ENCODE measurements at regions not wholly inside any gene's neighbourhood (a gene's known extent, or its start where the extent isn't known, plus 50 kb on each side); places are given as distances from the start of the nearest gene placed in this dataset.

DNA sequence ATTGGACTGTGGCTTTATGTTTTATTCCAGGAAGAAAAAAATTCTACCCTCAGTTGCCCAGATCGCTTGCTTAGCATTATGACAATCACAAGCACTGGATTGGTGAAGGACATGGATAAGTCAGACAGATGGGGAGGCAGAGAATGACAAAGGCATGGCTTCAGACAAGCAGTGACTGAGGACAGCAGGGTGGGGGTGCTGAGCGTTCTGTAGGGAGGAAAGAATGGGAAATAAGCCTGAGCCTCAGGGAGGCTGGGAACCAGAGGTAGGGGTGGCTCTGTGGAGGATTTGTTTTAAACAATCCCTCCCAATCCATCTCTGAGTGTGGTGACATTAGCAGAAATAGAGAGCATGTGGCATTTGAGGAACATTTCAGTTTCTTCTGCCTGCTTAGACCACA is 896.9 kb downstream of the CCSER2 start:
- Histone ChIP-seq H3K9ac (ENCODE audit: extremely low read depth, insufficient read length, low read length) (no peak overlapping the region), H3K79me1 (ENCODE audit: insufficient read depth, low read depth, low read length, poor library complexity, severe bottlenecking) (no peaks in the 10 kb centered on the region), H3K27ac (ENCODE audit: insufficient read length, low read depth, low read length) (no peak overlapping the region), H3K9me3 (ENCODE audit: control insufficient read depth, low read depth, low read length) (no peaks in the 10 kb centered on the region), H3K56ac (ENCODE audit: insufficient read length, low read depth, low read length) (no peak overlapping the region), H2BK20ac (ENCODE audit: low read depth, low read length, poor library complexity, severe bottlenecking) (no peak overlapping the region), H3K14ac (ENCODE audit: insufficient read depth, low read length) (no peak overlapping the region), H2BK15ac (ENCODE audit: low read depth, low read length) (no peak overlapping the region), H2BK12ac (ENCODE audit: insufficient read length, low read depth, low read length) (no peak overlapping the region), H3K4ac (ENCODE audit: low read depth, low read length) (no peak overlapping the region), H4K5ac (ENCODE audit: insufficient read length, low read depth, low read length) (no peak overlapping the region), H3K79me2 (ENCODE audit: insufficient read depth, low read length) (no peaks in the 10 kb centered on the region), H4K8ac (replicated peaks; ENCODE audit: insufficient read length, low read depth, low read length) (no peak overlapping the region), H3K23ac (ENCODE audit: insufficient read length, low read depth, low read length) (no peak overlapping the region), H2BK120ac (ENCODE audit: low read depth, low read length, poor library complexity, severe bottlenecking) (no peak overlapping the region), H3K4me2 (ENCODE audit: insufficient read depth, insufficient read length, low read length) (no peak overlapping the region), H3K18ac (ENCODE audit: insufficient read length, low read depth, low read length) (no peak overlapping the region), H3T11ph (ENCODE audit: low read length) (no peak overlapping the region), H2AFZ (ENCODE audit: low read length) (no peak overlapping the region), H2AK5ac (ENCODE audit: insufficient read length, low read length) (no peak overlapping the region), H4K20me1 (ENCODE audit: control insufficient read depth, insufficient read depth, insufficient read length) (no peaks in the 10 kb centered on the region), H4K91ac (ENCODE audit: insufficient read length, low read depth, low read length) (no peak overlapping the region), H2BK5ac (ENCODE audit: insufficient read length, low read length) (no peak overlapping the region), H3K27me3 (ENCODE audit: insufficient read depth, low read length) (no peaks in the 10 kb centered on the region), H3K23me2 (ENCODE audit: insufficient read length, low read depth, low read length, poor library complexity, severe bottlenecking) (no peaks in the 10 kb centered on the region), H3K4me1 (ENCODE audit: insufficient read depth, low read length) (no peaks in the 10 kb centered on the region)
- Mint-ChIP-seq H3K9me3 (peaks cover 3 to 6% of the 10 kb centered on the region in 2 experiments; a peak in 2 of 5 replicates), H3K4me3 (no peak overlapping the region), H3K36me3 (ENCODE audit: insufficient read depth in 1 of 3, low read depth in 3 of 3) (no peaks in the 10 kb centered on the region), H3K27ac (no peak overlapping the region), H3K4me1 (peaks cover 0 to 4% of the 10 kb centered on the region in 2 experiments; a peak in 1 of 4 replicates), H3K27me3 (ENCODE audit: low read depth) (no peaks in the 10 kb centered on the region)
- WGBS (ENCODE audit: extremely low coverage, insufficient read length, low lambda C conversion rate) = no CpG with 5 or more reads among the region's 2 CpGs
- no peak for DNase-seq
- TF ChIP-seq, protein P1, sequence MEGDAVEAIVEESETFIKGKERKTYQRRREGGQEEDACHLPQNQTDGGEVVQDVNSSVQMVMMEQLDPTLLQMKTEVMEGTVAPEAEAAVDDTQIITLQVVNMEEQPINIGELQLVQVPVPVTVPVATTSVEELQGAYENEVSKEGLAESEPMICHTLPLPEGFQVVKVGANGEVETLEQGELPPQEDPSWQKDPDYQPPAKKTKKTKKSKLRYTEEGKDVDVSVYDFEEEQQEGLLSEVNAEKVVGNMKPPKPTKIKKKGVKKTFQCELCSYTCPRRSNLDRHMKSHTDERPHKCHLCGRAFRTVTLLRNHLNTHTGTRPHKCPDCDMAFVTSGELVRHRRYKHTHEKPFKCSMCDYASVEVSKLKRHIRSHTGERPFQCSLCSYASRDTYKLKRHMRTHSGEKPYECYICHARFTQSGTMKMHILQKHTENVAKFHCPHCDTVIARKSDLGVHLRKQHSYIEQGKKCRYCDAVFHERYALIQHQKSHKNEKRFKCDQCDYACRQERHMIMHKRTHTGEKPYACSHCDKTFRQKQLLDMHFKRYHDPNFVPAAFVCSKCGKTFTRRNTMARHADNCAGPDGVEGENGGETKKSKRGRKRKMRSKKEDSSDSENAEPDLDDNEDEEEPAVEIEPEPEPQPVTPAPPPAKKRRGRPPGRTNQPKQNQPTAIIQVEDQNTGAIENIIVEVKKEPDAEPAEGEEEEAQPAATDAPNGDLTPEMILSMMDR (conservative IDR thresholded peaks at IDR 0.05) = no peak

All from H9 (cell line).